ENCODE measurements at regions not wholly inside any gene's neighbourhood (a gene's known extent, or its start where the extent isn't known, plus 50 kb on each side); places are given as distances from the start of the nearest gene placed in this dataset.

DNA sequence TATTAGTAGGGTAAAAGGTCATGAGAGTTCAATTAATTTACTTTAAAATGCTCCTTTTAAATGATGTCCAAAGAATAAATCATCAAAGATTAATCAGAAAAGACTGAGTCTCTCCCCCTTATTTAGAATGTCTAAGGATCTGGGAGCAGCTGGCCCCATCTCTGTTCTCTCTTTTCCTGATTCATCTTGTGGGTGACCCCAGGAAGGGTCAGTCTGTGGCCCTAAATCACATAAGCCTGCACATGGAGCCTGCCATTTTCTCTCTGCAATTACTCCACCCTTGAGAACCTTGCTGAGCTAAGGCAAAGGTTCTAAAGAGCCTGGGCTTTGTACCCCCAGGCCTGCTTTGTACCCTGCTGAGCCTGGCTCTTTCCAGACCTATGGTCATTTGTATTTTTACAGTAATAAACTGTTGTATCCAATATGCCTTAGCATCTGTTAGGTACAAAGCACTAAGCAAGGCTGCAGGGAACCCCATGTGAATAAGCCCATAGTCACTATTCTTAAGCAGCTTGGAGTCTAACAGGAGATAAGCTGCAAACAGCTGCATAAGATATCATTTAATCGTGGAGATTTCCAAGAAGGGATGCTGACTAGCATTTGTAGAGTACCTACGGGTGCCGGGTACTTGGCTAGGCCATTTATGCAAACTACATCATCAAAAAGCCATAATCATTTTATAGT, 431.0 kb upstream of the MARCKS start:
- Mint-ChIP-seq H3K36me3 (ENCODE audit: low read depth) (no peaks in the 10 kb centered on the region), H3K9me3 (no peaks in the 10 kb centered on the region), H3K27ac (no peak overlapping the region), H3K27me3 (ENCODE audit: low read depth) (no peaks in the 10 kb centered on the region), H3K4me3 (no peak overlapping the region), H3K4me1 (ENCODE audit: low read depth) (no peaks in the 10 kb centered on the region)

- H3K27ac Mint-ChIP-seq: no peak overlapping the region
- H3K27me3 Mint-ChIP-seq (ENCODE audit: low read depth): no peaks in the 10 kb centered on the region
- H3K9me3 Mint-ChIP-seq: no peaks in the 10 kb centered on the region
- no peaks in the 10 kb centered on the region for H3K36me3 Mint-ChIP-seq (ENCODE audit: low read depth)
- no peaks in the 10 kb centered on the region for H3K4me1 Mint-ChIP-seq (ENCODE audit: low read depth)
- no peak overlapping the region for H3K4me3 Mint-ChIP-seq
Measured at GRCh38 chr6:113427617-113428016, 429.5 kb upstream of the MARCKS start.

GRCh38 chr6:113428702-113429101, 428.4 kb upstream of the MARCKS start:
- Mint-ChIP-seq H3K27ac (no peak overlapping the region), H3K4me3 (no peak overlapping the region), H3K9me3 (no peaks in the 10 kb centered on the region), H3K27me3 (ENCODE audit: low read depth) (no peaks in the 10 kb centered on the region), H3K4me1 (ENCODE audit: low read depth) (no peaks in the 10 kb centered on the region), H3K36me3 (ENCODE audit: low read depth) (no peaks in the 10 kb centered on the region)

DNA sequence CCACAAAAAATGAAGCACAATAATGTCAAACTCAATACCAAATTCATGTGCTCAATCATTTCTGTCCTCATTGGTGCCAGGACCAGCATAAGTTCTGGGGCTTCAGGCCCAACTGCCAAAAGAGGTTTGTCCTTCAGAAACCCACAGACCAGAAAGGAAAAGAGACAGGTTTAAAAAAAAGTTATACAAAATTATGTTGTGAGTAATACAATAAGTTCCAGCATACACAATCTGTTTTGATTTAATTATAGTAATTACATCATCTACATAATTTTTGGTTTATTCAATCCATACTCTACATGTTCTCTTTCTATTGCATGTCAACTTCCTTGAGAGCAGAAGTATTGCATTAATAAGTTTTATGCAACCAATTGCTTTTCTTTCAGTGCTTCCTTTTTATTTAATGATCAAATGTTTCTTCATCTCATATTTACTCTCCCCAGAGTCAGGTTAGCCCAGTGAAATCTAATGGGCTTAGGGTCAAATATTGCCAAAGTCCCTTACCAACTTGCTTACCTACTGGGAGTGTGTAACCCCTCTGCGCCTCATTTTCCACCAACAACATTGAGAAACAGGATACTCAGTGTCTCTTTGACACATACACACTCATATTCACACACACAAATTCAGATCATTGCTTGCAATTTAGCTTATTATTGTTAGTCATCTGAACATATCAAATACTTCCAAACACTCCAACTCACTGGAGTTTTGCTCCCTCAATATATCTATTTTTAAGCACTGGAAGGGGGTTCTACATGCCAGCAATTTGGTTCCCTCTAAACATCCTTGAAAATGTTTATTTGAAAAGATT, 424.4 kb upstream of the MARCKS start:
- Mint-ChIP-seq H3K36me3 (ENCODE audit: low read depth) (no peaks in the 10 kb centered on the region), H3K27me3 (ENCODE audit: low read depth) (no peaks in the 10 kb centered on the region), H3K4me3 (no peak overlapping the region), H3K4me1 (ENCODE audit: low read depth) (no peaks in the 10 kb centered on the region), H3K27ac (no peak overlapping the region), H3K9me3 (no peaks in the 10 kb centered on the region)

DNA sequence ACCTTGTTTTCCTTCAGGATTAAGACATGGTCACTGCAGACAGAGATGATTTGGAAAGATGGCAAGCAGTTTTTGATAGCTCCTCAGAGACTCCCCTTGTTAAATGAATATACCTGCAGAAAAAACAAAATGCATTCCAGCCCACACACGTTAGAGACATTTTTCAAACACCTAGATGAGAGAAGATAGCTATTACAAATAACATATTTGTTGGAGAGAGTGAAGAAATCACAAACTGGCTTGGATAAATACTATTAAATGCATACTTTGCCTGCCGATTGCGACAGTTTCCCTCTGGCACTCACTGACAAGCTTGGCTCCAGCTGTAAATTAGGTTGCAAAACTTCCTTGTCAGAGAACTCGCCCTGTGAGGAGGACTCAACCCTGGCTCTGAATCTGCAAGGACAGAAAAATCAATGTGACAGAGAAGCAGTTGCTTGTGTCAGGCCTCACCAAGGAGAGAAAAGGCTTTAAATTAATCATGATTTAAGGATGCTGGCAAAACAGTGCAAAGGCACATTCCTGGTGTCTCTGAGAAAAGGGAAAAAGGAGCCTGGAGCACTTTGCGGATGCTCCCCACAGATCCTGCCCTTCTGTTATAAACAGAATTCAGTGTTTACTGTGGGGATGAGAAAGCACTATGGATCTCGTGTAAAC, 423.7 kb upstream of the MARCKS start:
- no peak overlapping the region for H3K4me3 Mint-ChIP-seq
- no peaks in the 10 kb centered on the region for H3K36me3 Mint-ChIP-seq (ENCODE audit: low read depth)
- no peaks in the 10 kb centered on the region for H3K27me3 Mint-ChIP-seq (ENCODE audit: low read depth)
- no peak overlapping the region for H3K27ac Mint-ChIP-seq
- H3K4me1 Mint-ChIP-seq (ENCODE audit: low read depth): no peaks in the 10 kb centered on the region
- no peaks in the 10 kb centered on the region for H3K9me3 Mint-ChIP-seq

- no peaks in the 10 kb centered on the region for H3K9me3 Mint-ChIP-seq
- H3K27me3 Mint-ChIP-seq (ENCODE audit: low read depth): no peaks in the 10 kb centered on the region
- no peak overlapping the region for H3K4me3 Mint-ChIP-seq
- no peak overlapping the region for H3K27ac Mint-ChIP-seq
- H3K4me1 Mint-ChIP-seq (ENCODE audit: low read depth): no peaks in the 10 kb centered on the region
- H3K36me3 Mint-ChIP-seq (ENCODE audit: low read depth): no peaks in the 10 kb centered on the region
Measured at GRCh38 chr6:113434641-113435040, 422.5 kb upstream of the MARCKS start.

DNA sequence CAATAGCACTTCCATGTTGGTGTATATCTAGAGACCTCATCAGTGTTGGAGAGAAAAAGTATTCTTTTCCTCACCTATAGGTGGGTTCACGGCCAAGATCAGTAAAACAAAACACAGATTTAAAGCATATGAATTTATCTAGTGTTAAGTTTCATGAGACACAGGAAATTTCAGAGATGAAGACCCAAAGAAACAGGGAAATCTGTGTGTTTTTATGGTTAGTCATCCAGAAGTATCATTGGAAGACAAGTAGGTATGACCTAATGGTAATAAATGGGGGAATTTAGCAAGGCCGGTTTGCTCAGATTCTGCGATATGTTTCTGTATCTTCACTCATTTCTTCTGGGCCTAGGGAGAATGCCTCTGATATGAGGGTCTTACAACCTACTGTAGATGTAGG, 419.6 kb upstream of the MARCKS start:
- Mint-ChIP-seq H3K27me3 (ENCODE audit: low read depth) (no peaks in the 10 kb centered on the region), H3K36me3 (ENCODE audit: low read depth) (no peaks in the 10 kb centered on the region), H3K4me3 (no peak overlapping the region), H3K27ac (no peak overlapping the region), H3K4me1 (ENCODE audit: low read depth) (no peaks in the 10 kb centered on the region), H3K9me3 (no peaks in the 10 kb centered on the region)

DNA sequence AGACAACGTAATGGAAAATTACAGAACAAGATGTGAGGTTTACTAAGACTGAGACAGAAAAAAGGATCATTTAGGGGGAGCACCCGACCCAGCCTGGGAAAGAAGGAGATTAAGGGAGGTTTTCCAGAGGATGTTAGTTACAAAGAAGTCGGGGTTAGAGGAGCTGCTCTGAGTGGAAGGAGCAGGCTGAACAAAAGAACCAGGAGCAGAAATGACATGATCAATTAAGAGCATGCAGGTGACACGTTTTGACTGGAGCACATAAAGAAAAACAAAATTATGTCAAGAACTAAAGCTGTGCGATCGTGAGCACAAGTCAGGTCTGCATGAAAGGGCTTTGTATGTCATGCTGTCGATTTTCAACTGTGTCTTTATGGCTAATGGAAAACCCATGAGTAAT, 417.3 kb upstream of the MARCKS start:
- H3K36me3 Mint-ChIP-seq (ENCODE audit: low read depth): no peaks in the 10 kb centered on the region
- H3K27ac Mint-ChIP-seq: no peak overlapping the region

GRCh38 chr6:113442040-113442439, 415.1 kb upstream of the MARCKS start:
- Mint-ChIP-seq H3K27me3 (ENCODE audit: low read depth) (no peaks in the 10 kb centered on the region), H3K9me3 (no peaks in the 10 kb centered on the region), H3K27ac (no peak overlapping the region), H3K4me1 (ENCODE audit: low read depth) (no peaks in the 10 kb centered on the region), H3K4me3 (no peak overlapping the region), H3K36me3 (ENCODE audit: low read depth) (no peaks in the 10 kb centered on the region)

More for the DNA sequence above, 417.3 kb upstream of the MARCKS start:
- no peaks in the 10 kb centered on the region for H3K27me3 Mint-ChIP-seq (ENCODE audit: low read depth)
- H3K4me3 Mint-ChIP-seq: no peak overlapping the region
- no peaks in the 10 kb centered on the region for H3K4me1 Mint-ChIP-seq (ENCODE audit: low read depth)
- H3K9me3 Mint-ChIP-seq: no peaks in the 10 kb centered on the region

DNA sequence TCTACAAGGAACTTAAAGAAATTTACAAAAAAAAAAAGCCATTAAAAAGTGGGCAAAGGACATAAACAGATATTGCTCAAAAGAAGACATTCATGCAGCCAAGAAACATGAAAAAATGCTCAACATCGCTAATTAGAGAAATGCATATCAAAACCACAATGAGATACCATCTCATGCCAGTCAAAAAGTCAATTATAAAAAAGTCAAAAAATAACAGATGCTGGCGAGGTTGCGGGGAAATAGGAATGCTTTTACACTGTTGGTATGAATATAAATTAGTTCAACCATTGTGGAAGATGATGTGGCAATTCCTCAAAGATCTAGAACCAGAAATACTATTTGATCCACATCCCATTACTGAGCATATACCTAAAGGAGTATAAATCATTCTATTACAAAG, 411.9 kb upstream of the MARCKS start:
- Mint-ChIP-seq H3K27ac (no peak overlapping the region), H3K9me3 (no peaks in the 10 kb centered on the region), H3K4me3 (no peak overlapping the region)

GRCh38 chr6:113447088-113447831, 409.9 kb upstream of the MARCKS start:
- H3K9me3 Mint-ChIP-seq: no peaks in the 10 kb centered on the region
- H3K4me1 Mint-ChIP-seq (ENCODE audit: low read depth): no peaks in the 10 kb centered on the region
- H3K27ac Mint-ChIP-seq: no peak overlapping the region
- no peaks in the 10 kb centered on the region for H3K27me3 Mint-ChIP-seq (ENCODE audit: low read depth)
- H3K36me3 Mint-ChIP-seq (ENCODE audit: low read depth): no peaks in the 10 kb centered on the region
- H3K4me3 Mint-ChIP-seq: no peak overlapping the region

More for the DNA sequence above, 411.9 kb upstream of the MARCKS start:
- H3K4me1 Mint-ChIP-seq (ENCODE audit: low read depth): no peaks in the 10 kb centered on the region
- H3K36me3 Mint-ChIP-seq (ENCODE audit: low read depth): no peaks in the 10 kb centered on the region
- H3K27me3 Mint-ChIP-seq (ENCODE audit: low read depth): no peaks in the 10 kb centered on the region

DNA sequence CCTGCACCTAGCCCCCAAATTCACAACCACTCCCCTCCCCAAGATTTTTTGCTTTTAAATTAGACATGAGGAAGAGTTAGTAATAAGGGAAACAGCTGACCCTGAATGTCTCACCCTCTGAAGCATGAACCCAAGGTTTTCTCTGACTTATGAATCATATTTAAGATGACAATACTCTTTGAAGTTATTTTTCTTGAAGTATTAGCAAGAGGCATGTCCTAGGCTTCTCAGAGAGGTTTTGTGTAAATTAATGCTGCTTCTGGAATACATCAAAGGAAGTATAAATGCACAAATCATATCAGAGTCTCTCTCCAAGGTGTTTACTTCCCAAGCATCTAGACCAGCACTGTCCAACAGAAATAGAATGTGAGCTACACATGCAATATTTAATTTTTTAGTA, 408.1 kb upstream of the MARCKS start:
- H3K36me3 Mint-ChIP-seq (ENCODE audit: low read depth): no peaks in the 10 kb centered on the region
- H3K9me3 Mint-ChIP-seq: no peaks in the 10 kb centered on the region
- no peak overlapping the region for H3K27ac Mint-ChIP-seq
- H3K27me3 Mint-ChIP-seq (ENCODE audit: low read depth): no peaks in the 10 kb centered on the region
- H3K4me1 Mint-ChIP-seq (ENCODE audit: low read depth): no peaks in the 10 kb centered on the region
- H3K4me3 Mint-ChIP-seq: no peak overlapping the region

- Mint-ChIP-seq H3K4me1 (ENCODE audit: low read depth) (no peaks in the 10 kb centered on the region), H3K9me3 (no peaks in the 10 kb centered on the region), H3K36me3 (ENCODE audit: low read depth) (no peaks in the 10 kb centered on the region), H3K4me3 (no peak overlapping the region), H3K27me3 (ENCODE audit: low read depth) (no peaks in the 10 kb centered on the region), H3K27ac (no peak overlapping the region)
Measured at GRCh38 chr6:113450061-113450465, 407.1 kb upstream of the MARCKS start.

DNA sequence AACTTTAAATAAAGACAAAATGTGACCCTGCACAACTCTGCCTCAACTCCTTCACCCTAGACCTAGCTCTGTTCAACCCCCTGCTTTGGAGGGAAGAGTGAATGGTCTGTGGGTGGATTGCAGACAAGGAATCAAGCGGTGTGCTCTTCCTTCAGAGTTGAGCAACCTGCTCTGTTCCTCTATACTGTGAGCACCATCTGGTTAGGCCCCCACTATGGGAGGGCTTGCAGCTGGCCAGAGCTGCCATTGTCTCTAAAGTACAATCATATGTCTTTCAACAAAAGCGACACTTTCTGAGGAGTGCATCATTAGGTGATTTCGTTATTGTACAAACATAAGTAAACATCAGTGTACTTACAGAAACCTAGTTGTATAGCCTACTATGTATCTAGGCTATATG, 406.1 kb upstream of the MARCKS start:
- no peak overlapping the region for H3K4me3 Mint-ChIP-seq
- H3K4me1 Mint-ChIP-seq (ENCODE audit: low read depth): no peaks in the 10 kb centered on the region
- H3K27ac Mint-ChIP-seq: no peak overlapping the region
- no peaks in the 10 kb centered on the region for H3K36me3 Mint-ChIP-seq (ENCODE audit: low read depth)
- H3K27me3 Mint-ChIP-seq (ENCODE audit: low read depth): no peaks in the 10 kb centered on the region
- H3K9me3 Mint-ChIP-seq: no peaks in the 10 kb centered on the region

Measured in T-helper 1 cell treated with Interleukin-12 subunit alpha and Interleukin-12 subunit beta and Interleukin-4 antibody, amounts not matched to agents 30 μg/mL and 1 μg/mL, for 36 hours (primary cell).